ENCODE measurements at regions not wholly inside any gene's neighbourhood (a gene's known extent, or its start where the extent isn't known, plus 50 kb on each side); places are given as distances from the start of the nearest gene placed in this dataset.
A peak's percentile ranks its signal among the peaks of the same experiment; 100 is the strongest.
"Not testable (repeated sequence)": the region's sequence is repeated elsewhere in the genome, so short reads cannot be mapped to it uniquely, and the experiment has no call there.

DNA sequence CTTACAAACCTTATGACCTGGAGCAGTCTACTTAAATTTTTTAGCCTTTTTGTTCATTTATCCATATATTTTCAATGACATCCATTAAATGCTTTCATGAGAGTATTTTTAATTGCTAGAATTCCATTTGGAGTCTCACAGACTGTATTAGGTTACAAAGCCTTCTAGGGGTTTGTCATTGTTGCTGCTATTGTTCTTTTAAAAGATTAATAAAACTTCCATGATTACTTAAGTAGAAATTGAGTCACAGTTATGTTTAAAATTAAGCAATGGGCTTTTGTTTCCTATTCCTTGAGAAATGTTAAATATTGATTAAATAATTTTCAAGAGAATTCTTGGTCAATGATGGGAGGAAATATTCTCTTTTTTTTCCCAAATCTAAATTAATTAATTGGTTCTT is 1408.4 kb upstream of the RAG2 start:
- no peak for DNase-seq (ENCODE audit: low spot score)

DNA sequence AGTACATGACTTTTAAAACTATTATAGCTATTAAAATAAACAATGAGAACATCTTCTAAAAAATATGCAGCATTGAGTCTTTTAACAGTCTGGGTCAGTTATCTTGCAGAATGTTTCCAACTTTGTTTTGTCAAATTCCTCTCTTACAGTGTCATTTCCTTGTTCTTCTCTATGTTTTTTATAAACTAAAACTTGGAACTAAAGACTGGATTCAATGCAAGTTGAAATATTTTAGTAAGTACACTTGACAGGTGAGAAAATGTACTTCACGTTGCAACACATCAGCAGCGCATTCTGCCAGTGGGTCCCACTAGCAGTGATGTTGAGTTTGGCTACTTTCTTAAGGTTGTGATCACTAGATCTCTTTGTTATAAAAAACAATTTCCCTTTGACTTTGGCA is 1407.6 kb upstream of the RAG2 start:
- no peak for DNase-seq (ENCODE audit: low spot score)

- no peak for DNase-seq (ENCODE audit: low spot score)
Measured at GRCh38 chr11:37999171-37999570, 1401.1 kb upstream of the RAG2 start.

DNA sequence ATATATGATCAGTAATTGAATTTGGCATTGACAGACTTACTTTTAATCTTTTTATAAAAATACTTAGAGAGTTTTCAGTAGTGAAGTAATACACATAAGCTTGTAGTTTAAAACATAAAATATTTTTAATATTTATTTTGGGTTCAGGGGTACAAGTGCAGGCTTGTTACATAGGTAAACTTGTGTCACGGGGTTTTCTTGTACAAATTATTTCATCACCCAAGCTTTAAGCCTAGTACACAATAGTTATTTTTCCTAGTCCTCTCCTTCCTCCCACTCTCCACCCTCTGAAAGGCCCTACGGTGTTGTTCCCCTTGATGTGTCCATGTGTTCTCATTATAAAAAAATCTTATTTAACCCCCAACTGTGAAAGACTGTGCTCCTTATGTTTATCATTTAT is 1397.8 kb upstream of the RAG2 start:
- DNase-seq (ENCODE audit: low spot score), result no peak

GRCh38 chr11:37988031-37988430 is 1390.0 kb upstream of the RAG2 start:
- DNase-seq (ENCODE audit: low spot score), result no peak

DNA sequence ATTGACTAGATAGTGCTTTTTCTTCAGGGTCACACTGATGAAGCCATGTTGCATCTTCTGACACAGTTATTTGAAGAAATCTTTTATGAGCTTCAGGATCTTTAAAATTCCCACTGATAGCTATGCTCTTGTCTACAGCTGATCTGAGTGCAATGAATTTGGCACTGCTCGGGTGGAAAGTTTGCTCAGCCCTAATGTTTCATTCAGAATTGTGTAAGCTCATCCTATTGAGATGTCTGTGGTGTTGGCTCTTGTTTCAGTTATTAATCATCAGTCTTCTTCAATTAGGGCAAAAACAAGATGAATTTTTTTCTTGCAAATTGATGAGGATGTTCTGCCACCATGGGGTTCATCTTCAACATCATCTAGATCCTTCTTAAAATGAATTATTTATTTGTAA is 1387.0 kb upstream of the RAG2 start:
- DNase-seq (ENCODE audit: low spot score), result no peak

- no peak for DNase-seq (ENCODE audit: low spot score)
Measured at GRCh38 chr11:37978647-37979046, 1380.6 kb upstream of the RAG2 start.

DNA sequence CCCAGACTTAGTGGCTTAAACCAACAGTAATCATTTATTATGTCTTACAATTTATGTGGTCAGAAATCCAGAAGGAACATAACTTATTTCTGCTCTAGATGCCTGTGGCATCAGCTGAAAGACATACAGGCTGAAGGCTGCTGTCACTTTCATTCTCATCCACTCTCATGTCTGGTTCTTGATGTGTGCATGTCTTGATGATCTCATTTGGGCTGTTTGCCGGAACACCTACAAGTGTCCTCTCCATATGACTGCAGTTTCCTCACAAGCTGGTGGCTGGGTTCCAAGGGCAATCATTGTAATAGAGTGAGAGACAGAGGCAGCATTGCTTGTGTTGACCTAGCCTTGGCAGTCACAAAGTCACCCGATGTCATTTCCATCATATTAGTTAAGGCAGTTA is 1375.9 kb upstream of the RAG2 start:
- no peak for DNase-seq (ENCODE audit: low spot score)

DNA sequence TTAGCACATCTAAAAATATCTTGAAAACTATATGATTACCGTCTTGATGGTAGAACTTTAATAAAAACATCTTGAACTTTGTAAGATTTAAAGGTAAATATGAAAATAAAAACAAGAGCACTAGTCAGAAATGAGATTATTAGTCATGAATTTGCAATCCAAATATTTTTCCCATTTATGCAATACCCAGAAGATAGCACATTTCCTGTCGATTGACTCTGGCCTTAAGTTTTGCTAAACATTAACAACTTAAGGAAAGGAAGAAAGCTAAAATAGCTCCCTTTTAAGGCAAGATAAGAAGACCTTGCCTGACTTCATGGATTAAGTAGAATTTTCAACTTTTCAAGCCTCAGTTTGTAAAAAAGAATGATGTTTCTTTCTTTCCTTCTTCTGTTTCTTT is 1374.7 kb upstream of the RAG2 start:
- no peak for DNase-seq (ENCODE audit: low spot score)

DNA sequence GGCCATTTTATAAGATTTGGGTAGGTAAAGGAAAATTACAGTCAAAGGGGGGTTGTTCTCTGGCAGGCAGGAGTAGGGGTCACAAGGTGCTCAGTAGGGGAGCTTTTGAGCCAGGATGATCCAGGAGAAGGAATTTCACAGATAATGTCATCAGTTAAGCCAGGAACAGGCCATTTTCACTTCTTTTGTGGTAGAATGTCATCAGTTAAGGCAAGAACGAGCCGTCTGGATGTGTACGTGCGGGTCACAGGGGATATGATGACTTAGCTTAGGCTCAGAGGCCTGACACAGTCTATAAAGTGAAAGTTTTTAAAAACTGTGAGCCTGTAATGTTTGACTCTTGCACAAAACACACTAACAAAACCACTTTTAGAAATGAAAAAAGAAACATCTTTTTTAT is 1371.3 kb upstream of the RAG2 start:
- not testable (repeated sequence) for DNase-seq (ENCODE audit: low spot score)

DNA sequence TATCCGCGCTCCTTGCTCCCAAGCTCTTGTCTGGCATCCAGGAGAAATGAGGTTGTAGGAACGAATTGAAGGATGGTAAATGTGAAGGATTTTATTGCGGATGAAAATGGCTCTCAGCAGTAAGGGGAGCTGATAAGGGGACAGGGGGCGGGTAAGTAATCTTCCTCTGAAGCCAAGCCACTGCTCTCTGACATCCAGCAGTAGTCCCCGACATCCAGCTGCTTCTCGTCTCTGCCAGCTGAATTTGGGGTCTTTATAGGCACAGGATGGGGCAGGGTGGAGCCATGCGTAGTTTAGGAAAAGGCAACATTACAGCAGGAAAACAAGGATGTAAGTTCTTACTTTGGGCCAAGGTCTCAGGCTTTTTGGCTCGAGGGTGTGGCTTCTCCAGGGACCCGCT is 1370.1 kb upstream of the RAG2 start:
- DNase-seq (ENCODE audit: low spot score), result no peak

- no peak for DNase-seq (ENCODE audit: low spot score)
Measured at GRCh38 chr11:37967635-37968034, 1369.6 kb upstream of the RAG2 start.

DNA sequence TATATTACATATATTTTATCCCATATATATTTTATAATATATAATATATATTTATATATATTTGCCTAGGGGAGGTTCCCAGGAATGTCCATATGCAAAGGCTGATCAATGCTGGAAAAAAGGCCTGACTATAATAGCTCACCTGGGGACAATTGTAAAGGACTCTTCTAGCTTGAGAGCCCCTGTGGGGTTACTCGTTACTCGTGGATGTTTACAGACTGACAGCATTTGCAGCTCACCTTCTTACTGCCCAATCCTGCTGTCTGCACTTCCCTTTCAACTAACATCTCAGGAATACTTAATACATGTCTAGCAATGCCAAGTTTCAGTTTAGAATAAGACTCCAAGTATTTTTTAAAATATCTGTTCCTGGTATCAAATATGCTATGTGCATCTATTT is 1365.4 kb upstream of the RAG2 start:
- no peak for DNase-seq (ENCODE audit: low spot score)

- DNase-seq (ENCODE audit: low spot score), result no peak
Measured at GRCh38 chr11:37957717-37958116, 1359.7 kb upstream of the RAG2 start.

GRCh38 chr11:37951996-37952395 is 1354.0 kb upstream of the RAG2 start:
- DNase-seq (ENCODE audit: low spot score), result no peak

DNA sequence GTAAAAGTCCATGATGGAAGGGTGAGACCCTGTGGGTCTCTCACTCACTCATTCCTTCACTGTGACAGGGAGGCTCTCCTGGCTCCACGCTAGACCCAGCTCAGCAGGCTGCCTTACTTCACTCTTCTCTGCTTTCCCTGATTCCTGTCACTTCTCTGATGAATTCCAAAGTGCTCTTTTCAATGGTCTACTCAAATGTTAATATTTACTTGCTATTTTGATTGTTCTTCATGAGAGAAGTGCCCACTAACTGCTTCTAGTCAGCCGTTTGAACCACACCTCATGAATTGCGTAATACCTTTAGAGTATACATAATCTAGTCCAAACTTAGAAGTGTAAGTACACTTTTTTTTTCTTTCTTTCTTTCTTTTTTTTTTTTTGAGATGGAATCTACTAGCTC is 1350.2 kb upstream of the RAG2 start:
- no peak for DNase-seq (ENCODE audit: low spot score)

GRCh38 chr11:37947821-37948220 is 1349.8 kb upstream of the RAG2 start:
- no peak for DNase-seq (ENCODE audit: low spot score)

DNA sequence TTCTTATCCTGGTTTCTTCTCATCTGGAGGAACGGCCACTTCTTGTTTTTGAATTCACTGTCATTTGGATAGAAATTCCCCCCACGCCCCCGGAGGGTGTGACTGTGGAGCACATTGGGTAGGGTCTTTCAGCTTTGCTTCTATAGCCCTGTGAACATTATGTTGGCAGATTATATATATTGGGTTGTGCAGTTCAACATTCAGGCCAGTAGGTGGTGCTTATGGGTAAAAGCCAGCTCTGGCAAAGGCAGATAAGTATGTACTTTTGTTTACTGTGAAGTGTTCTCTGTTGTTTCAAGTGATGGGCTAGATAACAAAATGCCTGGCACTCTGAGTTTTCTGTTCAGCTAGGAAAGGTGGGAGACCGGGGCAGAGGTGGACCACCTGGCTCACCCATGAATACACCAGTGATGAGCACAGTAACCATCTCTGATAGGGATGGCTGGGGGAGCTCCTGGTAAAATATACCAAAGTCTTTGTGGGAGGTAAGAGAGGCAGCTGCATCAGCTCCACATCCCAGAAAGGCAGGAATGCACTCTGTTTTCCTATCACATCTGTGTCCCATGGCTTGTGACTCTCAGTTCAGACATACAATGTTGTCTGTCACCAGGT is 1348.2 kb upstream of the RAG2 start:
- peak; percentile 5 for DNase-seq (ENCODE audit: low spot score)

GRCh38 chr11:37942081-37942480 is 1344.0 kb upstream of the RAG2 start:
- DNase-seq (ENCODE audit: low spot score), result no peak

- no peak for DNase-seq (ENCODE audit: low spot score)
Measured at GRCh38 chr11:37929100-37929653, 1331.1 kb upstream of the RAG2 start.

DNA sequence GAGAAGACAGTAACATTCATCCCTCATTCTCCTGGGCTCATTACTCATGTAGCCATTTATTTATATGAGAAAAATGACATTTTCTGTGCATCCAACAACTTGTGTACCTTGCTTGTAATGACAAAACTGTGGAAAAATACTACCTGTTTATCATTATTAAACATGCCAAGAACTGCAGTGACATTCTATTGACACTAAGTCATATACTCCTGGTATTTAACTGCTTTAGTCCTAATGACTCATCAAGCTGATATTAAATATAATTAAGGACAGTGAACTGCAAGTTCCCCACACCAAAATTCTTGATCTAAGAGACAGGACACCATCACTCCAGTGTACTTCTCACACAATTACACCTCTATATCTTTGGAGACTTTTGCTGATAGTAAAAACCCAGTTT is 1328.7 kb upstream of the RAG2 start:
- no peak for DNase-seq (ENCODE audit: low spot score)

DNA sequence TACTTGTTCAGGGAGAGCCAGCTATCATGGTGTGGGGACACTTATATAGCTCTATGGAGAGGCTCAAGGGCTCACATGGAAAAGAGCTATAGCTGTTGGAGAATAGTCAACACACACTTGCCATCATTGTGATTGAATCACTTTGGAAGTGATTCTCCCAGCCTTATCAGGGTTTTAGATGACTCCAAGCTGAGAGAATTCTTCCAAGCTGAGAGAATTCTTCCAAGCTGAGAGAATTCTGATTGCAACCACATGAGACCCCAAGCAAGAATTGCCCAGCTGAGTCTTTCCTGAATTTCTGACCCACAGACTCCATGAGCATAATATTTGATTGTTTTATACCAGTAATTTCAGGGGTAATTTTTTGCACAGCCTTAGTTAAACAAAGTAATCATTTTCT is 1318.3 kb upstream of the RAG2 start:
- DNase-seq (ENCODE audit: low spot score), result no peak

- DNase-seq (ENCODE audit: low spot score), result no peak
Measured at GRCh38 chr11:37914859-37915258, 1316.8 kb upstream of the RAG2 start.

GRCh38 chr11:37908219-37908548 is 1310.1 kb upstream of the RAG2 start:
- DNase-seq (ENCODE audit: low spot score), result no peak
